Cardiac septum (tissue), 1 donor: ENCODE measurements at regions not wholly inside any gene's neighbourhood (a gene's known extent, or its start where the extent isn't known, plus 50 kb on each side); places are given as distances from the start of the nearest gene placed in this dataset.
"Not testable (repeated sequence)": the region's sequence is repeated elsewhere in the genome, so short reads cannot be mapped to it uniquely, and the experiment has no call there.

Experiments used
- DNase-seq: peaks from one replicate; pipeline ENCODE4 v3.0.0-alpha.2; 2020; ENCODE audit warnings: low spot score
- intact Hi-C: fragments of 100-400 bp; cut with DNase I; formaldehyde crosslinking; loops from one replicate; pipeline ENCODE4 v1.14.0; 2022
- donor health status: DM: no; HTN: no; CAD: no.

DNA sequence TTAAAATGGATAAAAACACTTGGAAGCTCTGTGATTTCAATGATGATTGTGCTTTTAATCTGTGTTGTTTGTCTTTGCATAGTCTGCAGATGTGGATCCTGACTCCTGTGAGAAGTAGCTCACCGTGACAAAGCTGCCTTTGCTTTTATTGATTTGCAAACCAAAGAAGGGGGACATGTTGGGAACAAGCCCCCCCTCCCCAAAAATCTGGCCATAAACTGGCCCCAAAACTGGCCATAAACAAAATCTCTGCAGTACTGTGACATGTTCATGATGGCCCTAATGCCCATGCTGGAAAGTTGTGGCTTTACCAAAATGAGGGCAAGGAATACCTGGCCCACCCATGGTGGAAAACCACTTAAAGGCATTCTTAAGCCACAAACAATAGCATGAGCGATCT lies 202.4 kb downstream of the YTHDC2 start:
- intact Hi-C loops, DNase-seq: not testable (repeated sequence)

DNA sequence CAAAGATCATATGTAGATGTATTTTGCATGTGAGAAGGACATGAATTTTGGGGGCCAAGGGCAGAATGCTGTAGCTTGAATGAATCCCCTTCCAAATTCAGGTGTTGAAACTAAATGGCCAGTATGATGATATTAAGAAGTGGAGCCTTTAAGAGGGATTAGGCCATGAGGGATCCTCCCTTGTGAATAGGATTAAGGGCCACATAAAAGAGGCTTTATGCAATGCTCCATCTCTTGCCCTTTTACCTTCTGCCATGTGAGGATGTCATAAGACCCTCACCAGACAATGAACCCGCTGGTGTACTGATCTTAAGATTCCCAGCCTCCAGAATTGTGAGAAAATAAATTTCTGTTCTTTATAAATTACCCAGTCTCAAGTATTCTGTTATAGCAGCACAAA lies 206.1 kb downstream of the YTHDC2 start:
- intact Hi-C loops, result no loop called here
- no peak for DNase-seq

DNA sequence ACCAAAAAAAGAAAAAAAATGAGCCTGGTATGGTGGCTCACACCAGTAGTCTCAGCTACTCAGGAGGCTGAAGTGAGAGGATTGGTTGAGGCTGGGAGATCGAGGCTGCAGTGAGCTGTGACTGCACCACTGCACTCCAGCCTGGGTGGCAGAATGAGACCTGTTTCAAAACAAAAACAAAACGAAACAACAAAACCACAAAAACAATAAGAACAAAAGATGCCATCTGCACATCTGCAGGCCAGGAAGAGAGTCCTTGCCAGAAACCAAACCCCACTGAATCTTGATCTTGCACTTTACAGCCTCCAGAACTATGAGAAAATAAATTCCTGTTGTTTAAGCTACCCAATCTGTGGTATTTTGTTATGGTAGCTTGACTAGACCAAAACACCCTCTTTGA lies 207.7 kb downstream of the YTHDC2 start:
- intact Hi-C loops, result no loop called here
- no peak for DNase-seq

DNA sequence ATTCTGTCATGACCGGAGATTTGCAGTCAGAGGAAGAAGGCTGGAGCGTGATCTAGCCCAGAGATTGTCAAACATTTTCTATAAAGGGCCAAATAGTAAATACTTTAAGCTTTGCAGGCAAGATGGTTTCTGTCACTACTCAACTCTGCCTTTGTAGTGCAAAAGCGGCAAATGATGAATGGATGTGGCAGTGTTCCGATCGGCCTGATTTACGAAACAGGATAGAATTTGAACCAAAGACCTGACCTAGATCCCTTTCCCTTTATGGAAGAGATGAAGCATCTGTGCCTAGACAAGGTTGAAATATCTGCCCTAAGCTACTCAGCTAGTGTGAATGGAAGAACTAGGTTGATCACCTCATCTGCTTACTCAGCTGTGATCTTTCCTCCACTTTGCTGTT lies 209.5 kb downstream of the YTHDC2 start:
- DNase-seq, result no peak
- intact Hi-C loops, result no loop called here

DNA sequence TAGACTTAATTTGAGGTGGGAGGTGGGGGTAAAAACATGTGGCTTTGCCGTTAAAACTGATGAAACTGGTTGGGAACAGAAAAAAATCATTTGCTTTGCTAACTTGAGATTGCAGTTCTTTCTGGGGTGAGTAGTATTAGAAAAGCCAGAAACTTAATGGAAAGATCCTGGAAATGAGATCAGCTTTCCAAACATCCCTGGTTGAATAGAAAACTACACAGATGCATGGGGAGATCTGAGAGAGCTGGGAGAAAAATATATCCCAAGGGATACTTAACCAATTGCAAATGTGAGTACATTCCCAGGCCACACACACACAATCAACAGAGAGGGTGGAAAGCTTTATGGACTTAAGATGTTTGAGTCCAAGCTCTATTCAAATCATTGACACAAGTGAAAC lies 222.3 kb downstream of the YTHDC2 start:
- no peak for DNase-seq
- intact Hi-C loops, result no loop called here

DNA sequence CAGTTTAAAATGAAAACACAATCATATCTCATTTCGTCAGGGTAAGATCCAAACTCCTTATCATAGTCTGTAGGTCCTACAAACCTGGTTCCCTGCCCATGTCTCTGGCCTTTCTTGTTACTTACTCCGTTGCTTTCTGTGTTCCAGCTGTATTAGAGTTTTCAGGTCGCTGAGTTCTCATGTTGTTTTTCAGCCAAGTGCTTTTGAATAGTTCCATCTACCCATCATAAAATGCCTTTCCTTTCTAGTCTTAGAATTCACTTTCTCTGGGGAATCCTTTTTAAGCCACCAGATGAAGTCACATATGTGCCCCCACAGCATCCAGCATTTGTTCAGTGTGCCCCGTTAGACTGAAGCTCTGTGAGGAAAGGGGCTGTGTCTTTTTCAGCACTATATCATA lies 228.7 kb downstream of the YTHDC2 start:
- intact Hi-C loops, result no loop called here
- DNase-seq, result no peak

GRCh38 chr5:113742639-113743038 lies 229.1 kb downstream of the YTHDC2 start:
- intact Hi-C loops, result no loop called here

GRCh38 chr5:113748403-113748802 lies 234.9 kb downstream of the YTHDC2 start:
- intact Hi-C loops, result no loop called here
- no peak for DNase-seq

More at GRCh38 chr5:113742639-113743038, 229.1 kb downstream of the YTHDC2 start:
- DNase-seq, result no peak

- no peak for DNase-seq
- intact Hi-C loops, result no loop called here
Observed at GRCh38 chr5:113749334-113749733, 235.8 kb downstream of the YTHDC2 start.

- intact Hi-C loops, DNase-seq: not testable (repeated sequence)
Observed at GRCh38 chr5:113753182-113753581, 239.7 kb downstream of the YTHDC2 start.

- no peak for DNase-seq
- intact Hi-C loops, result no loop called here
Observed at GRCh38 chr5:113755516-113755915, 242.0 kb downstream of the YTHDC2 start.

GRCh38 chr5:113757508-113757907 lies 244.0 kb downstream of the YTHDC2 start:
- intact Hi-C loops, result no loop called here

GRCh38 chr5:113759505-113759904 lies 246.0 kb downstream of the YTHDC2 start:
- no peak for DNase-seq
- intact Hi-C loops, result no loop called here

More at GRCh38 chr5:113757508-113757907, 244.0 kb downstream of the YTHDC2 start:
- DNase-seq, result no peak

DNA sequence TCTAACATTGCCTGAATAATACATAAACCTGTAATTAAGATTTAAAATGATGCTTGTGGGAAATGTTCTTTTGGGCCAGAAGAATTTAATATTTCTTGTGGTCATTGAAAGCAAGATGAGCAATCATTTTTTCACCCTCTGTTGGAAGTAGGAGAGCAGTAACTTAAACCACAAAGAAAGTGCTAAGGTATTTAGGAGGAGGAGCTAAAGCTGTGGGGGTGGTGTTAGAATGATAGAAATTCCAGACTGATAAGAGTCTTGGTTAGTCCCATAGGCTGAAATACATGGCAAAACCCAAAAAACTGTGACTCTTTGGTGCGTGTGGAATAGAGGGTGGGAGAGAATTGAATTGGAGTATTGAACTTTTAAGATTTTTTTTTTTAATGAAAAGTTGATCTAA lies 247.0 kb downstream of the YTHDC2 start:
- intact Hi-C loops, result no loop called here
- DNase-seq, result no peak

GRCh38 chr5:113761594-113761993 lies 248.1 kb downstream of the YTHDC2 start:
- DNase-seq, result no peak
- intact Hi-C loops, result no loop called here

- no peak for DNase-seq
- intact Hi-C loops, result no loop called here
Observed at GRCh38 chr5:113764382-113764781, 250.9 kb downstream of the YTHDC2 start.

DNA sequence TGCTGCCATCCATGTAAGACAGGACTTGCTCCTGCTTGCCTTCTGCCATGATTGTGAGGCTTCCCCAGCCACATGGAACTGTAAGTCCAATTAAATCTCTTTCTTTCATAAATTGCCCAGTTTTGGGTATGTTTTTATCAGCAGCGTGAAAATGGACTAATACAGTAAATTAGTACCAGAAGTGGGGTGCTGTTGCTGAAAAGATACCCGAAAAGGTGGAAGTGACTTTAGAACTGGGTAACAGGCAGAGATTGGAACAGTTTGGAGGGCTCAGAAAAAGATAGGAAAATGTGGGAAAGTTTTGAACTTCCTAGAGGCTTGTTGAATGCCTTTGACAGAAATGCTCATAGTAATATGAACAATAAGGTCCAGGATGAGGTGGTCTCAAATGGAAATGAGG lies 253.3 kb downstream of the YTHDC2 start:
- DNase-seq, intact Hi-C loops: not testable (repeated sequence)

DNA sequence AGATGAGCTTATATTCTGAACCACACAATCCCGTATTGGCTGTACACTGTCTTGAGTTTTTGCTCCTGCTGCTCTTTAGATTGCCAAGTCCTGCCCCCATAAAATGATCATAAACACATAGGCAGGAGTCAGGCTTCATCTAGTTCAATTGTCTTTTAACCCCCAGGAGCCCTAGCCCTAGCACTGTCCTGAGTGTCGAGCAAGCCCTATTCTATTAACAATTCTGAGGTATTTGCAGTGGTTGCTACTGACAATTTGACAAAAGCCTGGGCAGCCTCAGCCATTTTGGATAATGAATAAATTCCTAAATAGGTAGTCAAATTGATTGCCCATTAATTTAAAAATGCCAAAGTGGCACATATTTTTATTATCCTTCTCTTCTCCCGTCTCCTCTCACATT lies 257.2 kb downstream of the YTHDC2 start:
- intact Hi-C loops, result no loop called here
- no peak for DNase-seq

DNA sequence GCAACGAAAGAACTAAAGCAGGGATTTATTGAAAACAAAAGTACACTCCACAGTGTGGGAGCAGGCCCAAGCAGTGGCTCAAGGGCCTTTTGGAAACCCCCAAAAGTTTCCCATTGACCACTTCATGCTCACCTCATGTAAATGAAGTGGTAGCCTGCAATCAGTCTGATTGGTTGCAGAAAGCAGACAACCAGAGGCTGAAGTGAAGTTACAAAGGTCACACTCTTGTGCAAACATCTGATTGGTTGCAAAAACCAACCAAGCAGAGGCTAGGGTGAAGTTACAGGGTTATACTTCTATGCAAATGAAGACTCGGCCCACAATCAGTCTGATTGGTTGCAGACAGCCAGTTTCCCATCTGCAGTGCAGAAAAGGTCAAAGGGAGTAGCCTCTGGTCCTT lies 258.0 kb downstream of the YTHDC2 start:
- DNase-seq, result no peak
- intact Hi-C loops, result no loop called here

DNA sequence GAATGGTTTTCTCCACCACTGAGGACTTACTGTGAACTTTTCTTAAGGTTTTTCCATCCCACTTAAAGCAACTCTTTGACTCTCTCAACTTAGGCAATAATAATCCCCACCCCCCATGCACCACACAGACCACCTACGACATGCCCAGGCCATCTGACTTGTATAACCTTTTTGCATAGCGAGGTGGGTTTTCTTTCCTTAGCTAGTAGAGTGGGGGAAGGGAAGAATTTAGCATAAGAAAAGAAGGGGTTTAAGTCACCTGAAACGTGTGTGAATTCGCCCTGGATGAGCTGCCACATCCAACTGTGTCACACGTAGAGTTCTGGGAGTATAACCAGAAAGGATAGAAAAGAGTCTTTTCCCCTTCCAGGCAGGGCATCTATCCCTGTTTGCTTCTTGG lies 262.7 kb downstream of the YTHDC2 start:
- no peak for DNase-seq
- intact Hi-C loops, result no loop called here

DNA sequence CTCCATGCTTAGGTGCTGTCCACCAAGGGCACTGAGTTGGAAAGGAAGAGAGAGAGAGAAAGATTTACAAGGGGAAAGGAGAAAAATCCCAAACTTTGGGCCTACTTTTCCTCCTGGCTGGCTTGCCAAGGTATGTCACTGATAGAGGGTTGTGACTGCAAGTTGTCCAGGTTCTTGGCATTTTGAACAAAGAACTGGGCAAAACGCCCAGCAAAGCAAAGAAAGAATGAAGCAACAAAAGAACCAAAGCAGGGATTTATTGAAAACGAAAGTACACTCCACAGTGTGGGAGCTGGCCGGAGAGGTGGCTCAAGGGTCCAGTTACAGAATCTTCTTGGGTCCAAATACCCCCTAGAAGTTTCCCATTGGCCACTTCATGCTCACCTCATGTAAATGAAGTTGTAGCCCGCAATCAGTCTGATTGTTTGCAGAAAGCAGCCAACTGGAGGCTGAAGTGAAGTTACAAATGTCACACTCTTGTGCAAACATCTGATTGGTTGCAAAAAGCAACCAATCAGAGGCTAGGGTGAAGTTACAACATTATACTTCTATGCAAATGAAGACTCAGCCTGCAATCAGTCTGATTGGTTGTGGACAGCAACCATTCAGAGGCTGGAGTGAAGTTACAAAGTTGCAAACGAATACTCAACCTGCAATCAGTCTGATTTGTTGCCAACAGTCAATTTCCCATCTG lies 263.5 kb downstream of the YTHDC2 start:
- no peak for DNase-seq
- intact Hi-C loops, result no loop called here

- no peak for DNase-seq
- intact Hi-C loops, result no loop called here
Observed at GRCh38 chr5:113778147-113778546, 264.7 kb downstream of the YTHDC2 start.
